ENCODE measurements at regions not wholly inside any gene's neighbourhood (a gene's known extent, or its start where the extent isn't known, plus 50 kb on each side); places are given as distances from the start of the nearest gene placed in this dataset.

- TF ChIP-seq ZNF462 (CRISPR knock-in tag; IDR thresholded peaks at IDR 0.05) (no peak), NANOG (IDR thresholded peaks at IDR 0.05; ENCODE audit: borderline replicate concordance) (no peak), POLR2AphosphoS5 (IDR thresholded peaks at IDR 0.05; ENCODE audit: low read depth) (no peak)
These were observed 311.9 kb upstream of the EPHA4 start (continued) for GRCh38 chr2:221883976-221884375.

GRCh38 chr2:221876016-221876415 is 303.9 kb upstream of the EPHA4 start:
- Mint-ChIP-seq H3K27me3 (ENCODE audit: insufficient read depth, low read depth, poor library complexity) (no peaks in the 10 kb centered on the region), H3K4me1 (no peaks in the 10 kb centered on the region), H3K9me3 (peaks cover 13% of the 10 kb centered on the region; the same call in 2 of the 3 replicates), H3K27ac (no peak overlapping the region), H3K4me3 (no peak overlapping the region), H3K36me3 (ENCODE audit: low read depth) (peaks cover 3% of the 10 kb centered on the region; the same call in 2 of the 3 replicates)
- H3K4me3 ChIP-seq = no peak overlapping the region
- no peak overlapping the region for H3K4me2 ChIP-seq
- ATAC-seq = no peak
- no peaks in the 10 kb centered on the region for H3K27me3 ChIP-seq (ENCODE audit: insufficient read depth)
- no peaks in the 10 kb centered on the region for H3K4me1 ChIP-seq (ENCODE audit: insufficient read depth)
- TF ChIP-seq EZH2phosphoT487 (IDR thresholded peaks at IDR 0.05; ENCODE audit: unreplicated experiment) (no peak), JUNB (IDR thresholded peaks at IDR 0.05; ENCODE audit: unreplicated experiment) (no peak), POLR2AphosphoS5 (IDR thresholded peaks at IDR 0.05; ENCODE audit: low read depth) (no peak)
- H3K27ac ChIP-seq (ENCODE audit: low read depth) = no peak overlapping the region
- DNase-seq (ENCODE audit: low spot score) = no peak
- no peaks in the 10 kb centered on the region for H4K20me1 ChIP-seq (replicated peaks; ENCODE audit: insufficient read depth)
- no peaks in the 10 kb centered on the region for H3K36me3 ChIP-seq (ENCODE audit: insufficient read depth)
- peaks cover 5% of the 10 kb centered on the region for H3K9me2 ChIP-seq (ENCODE audit: insufficient read depth)
- no peak overlapping the region for H2AFZ ChIP-seq
- H3K79me2 ChIP-seq (replicated peaks; ENCODE audit: insufficient read depth) = no peaks in the 10 kb centered on the region
- no peaks in the 10 kb centered on the region for H3F3A ChIP-seq (replicated peaks; ENCODE audit: low read depth)

GRCh38 chr2:221874444-221874843 is 302.3 kb upstream of the EPHA4 start:
- H3K27me3 Mint-ChIP-seq (ENCODE audit: insufficient read depth, low read depth, poor library complexity) = peaks cover 2% of the 10 kb centered on the region
- ATAC-seq = no peak
- H3K9me2 ChIP-seq (ENCODE audit: insufficient read depth) = peaks cover 7% of the 10 kb centered on the region
- TF ChIP-seq EZH2 (IDR thresholded peaks at IDR 0.05; ENCODE audit: low read depth, unreplicated experiment) (no peak), EZH2phosphoT487 (IDR thresholded peaks at IDR 0.05; ENCODE audit: unreplicated experiment) (no peak), STAT1 (IDR thresholded peaks at IDR 0.05; ENCODE audit: unreplicated experiment) (no peak), REST (IDR thresholded peaks at IDR 0.05; ENCODE audit: unreplicated experiment) (no peak), ZNF331 (CRISPR knock-in tag; IDR thresholded peaks at IDR 0.05; ENCODE audit: low read depth) (no peak), ETS1 (IDR thresholded peaks at IDR 0.05) (no peak)

More at GRCh38 chr2:221874444-221874843, 302.3 kb upstream of the EPHA4 start:
- H3K4me1 Mint-ChIP-seq = no peaks in the 10 kb centered on the region
- Histone ChIP-seq H2AFZ (no peak overlapping the region), H3K79me2 (replicated peaks; ENCODE audit: insufficient read depth) (no peaks in the 10 kb centered on the region), H3F3A (replicated peaks; ENCODE audit: low read depth) (no peaks in the 10 kb centered on the region), H4K20me1 (replicated peaks; ENCODE audit: insufficient read depth) (no peaks in the 10 kb centered on the region), H3K36me3 (ENCODE audit: insufficient read depth) (no peaks in the 10 kb centered on the region), H3K4me3 (no peak overlapping the region), H3K4me2 (no peak overlapping the region), H3K27ac (ENCODE audit: low read depth) (no peak overlapping the region), H3K27me3 (ENCODE audit: insufficient read depth) (no peaks in the 10 kb centered on the region), H3K4me1 (ENCODE audit: insufficient read depth) (no peaks in the 10 kb centered on the region)
- no peak overlapping the region for H3K27ac Mint-ChIP-seq
- peaks cover 3% of the 10 kb centered on the region; the same call in 2 of the 3 replicates for H3K36me3 Mint-ChIP-seq (ENCODE audit: low read depth)
- H3K4me3 Mint-ChIP-seq = no peak overlapping the region
- DNase-seq (ENCODE audit: low spot score) = no peak
- peaks cover 18% of the 10 kb centered on the region; the same call in 2 of the 3 replicates for H3K9me3 Mint-ChIP-seq
